GM19099 (cell line): ENCODE measurements at regions not wholly inside any gene's neighbourhood (a gene's known extent, or its start where the extent isn't known, plus 50 kb on each side); places are given as distances from the start of the nearest gene placed in this dataset.

Experiments
- POLR2A ChIP-seq: IDR thresholded peaks from 3 replicates; pipeline ENCODE4 v1.6.1; 2011; ENCODE audit warnings: low read depth; ENCODE audit not compliant: insufficient read length; ENCODE audit errors: extremely low read depth

DNA sequence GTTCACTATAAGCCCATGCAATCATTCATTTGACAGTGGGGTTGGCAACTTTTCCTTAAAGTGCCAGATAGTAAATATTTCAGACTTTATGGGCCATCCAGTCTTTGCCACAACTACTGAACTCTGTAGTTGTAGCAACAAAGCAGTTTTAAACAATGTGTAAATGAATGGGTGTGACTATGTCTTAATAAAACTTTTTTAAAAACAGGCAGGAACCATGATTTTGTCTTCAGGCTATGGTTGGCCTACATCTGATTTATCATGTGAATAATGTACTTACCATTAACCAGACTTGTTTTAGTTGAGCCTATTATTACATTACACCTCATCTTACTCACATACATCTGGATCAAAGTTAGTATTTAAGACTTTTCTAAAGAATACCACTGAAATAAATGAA is 361.6 kb downstream of the GABRG2 start:
- no peak for TF ChIP-seq POLR2A

DNA sequence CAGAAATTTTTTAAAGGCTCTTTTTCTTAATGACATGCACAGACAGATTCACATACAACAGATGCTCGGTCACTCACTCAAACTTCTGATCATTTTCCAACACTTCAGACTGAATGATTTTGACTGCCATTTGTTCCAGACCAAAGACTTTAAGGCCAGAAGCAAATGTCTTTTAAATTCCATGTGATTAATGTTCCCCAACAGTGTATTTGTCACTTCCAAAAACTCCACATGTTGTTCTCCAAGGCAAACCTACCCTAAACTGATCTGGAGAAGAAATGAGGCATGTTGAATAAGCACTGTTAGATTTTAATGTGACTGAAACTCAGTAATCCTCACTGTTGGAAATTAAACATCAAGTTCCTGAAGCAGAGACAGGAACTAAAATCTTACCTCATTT is 366.7 kb downstream of the GABRG2 start:
- TF ChIP-seq POLR2A, result no peak

DNA sequence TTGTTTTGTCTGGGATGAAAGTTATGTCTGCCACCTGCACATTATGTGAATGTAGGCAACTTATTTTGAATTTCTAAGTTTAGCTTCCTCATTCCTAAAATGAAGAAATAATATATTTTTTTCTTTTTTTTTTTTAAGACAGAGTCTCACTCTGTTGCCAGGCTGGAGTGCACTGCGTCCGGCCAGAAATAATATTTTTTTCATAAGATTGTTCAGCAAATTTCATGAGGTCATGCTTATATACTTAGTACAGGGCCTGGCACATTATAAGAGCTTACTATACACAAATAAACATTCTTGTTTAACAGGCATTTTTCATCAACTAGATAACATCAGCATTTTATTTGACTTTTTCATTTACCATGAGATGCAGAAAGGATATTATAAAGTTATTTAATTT is 368.5 kb downstream of the GABRG2 start:
- TF ChIP-seq POLR2A, result no peak

DNA sequence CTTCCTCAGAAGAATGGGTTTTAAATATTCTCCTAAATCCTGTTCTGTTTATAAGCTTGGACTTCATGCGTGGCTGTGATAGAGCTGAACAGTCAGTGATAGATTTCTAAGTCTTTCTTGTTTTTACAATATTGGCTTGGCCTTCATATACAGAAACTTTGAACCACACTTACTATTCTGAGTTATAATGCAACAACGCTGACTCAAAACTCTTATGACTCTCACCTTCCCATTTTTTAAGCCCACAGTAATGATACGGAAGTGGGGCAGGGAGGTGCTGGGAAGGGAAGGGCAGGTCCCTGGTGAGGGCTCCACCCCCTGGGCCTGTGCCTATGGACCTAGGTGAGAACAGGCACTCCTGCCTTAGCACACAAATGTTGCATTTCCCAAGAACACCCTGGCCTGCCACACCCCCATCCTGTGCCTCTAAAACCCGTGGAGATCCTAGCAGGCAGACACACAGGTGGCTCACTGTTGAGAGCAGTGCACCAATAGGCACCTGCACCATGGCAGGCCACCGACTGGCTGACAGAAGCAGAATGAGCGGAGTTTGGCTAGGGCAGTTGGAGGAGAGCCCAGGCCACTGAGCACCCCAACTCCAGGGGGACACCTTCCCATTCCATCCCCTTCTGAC is 376.7 kb downstream of the GABRG2 start:
- no peak for TF ChIP-seq POLR2A

DNA sequence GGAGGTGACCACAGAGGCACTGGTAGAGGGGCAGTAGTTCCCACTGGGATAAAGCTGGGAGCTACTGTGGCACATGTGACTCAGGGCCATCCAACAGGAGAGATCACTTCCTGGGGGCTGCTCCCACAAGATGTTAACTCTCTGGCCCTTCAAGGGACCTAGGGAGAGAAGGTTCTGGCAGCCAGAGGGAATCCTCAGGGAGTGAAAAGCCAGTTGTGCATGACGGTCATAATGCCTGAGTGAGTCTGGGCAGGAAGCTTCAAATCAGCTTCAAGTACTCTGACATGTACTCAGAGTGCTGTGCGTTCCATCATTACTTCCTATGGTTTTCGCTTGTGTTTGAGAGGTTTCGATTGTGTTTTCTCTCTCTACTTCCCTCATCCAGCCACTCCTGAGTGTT is 388.5 kb downstream of the GABRG2 start:
- no peak for TF ChIP-seq POLR2A

- TF ChIP-seq POLR2A, result no peak
Measured at GRCh38 chr5:162466011-162466410, 398.4 kb downstream of the GABRG2 start.

- no peak for TF ChIP-seq POLR2A
Measured at GRCh38 chr5:162473041-162473714, 405.6 kb downstream of the GABRG2 start.

DNA sequence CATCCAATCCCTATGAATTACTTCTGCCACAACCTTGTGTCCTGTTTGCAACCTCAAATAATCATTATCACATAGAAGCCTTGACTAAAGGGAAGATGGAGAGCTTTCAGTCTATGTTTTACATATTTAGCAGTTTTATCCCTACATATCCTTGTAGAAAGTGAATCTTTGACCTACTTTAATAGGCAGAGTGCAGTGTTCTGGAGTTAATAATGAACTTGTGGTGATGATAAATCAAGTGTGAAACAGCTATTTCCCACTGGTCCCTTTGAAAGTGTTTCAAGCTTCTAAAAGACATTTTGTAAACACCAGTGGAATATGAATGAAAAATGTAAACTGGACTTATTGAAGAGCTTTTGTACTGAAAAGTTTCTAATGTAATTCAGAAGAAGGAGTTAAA is 406.7 kb downstream of the GABRG2 start:
- TF ChIP-seq POLR2A, result no peak

DNA sequence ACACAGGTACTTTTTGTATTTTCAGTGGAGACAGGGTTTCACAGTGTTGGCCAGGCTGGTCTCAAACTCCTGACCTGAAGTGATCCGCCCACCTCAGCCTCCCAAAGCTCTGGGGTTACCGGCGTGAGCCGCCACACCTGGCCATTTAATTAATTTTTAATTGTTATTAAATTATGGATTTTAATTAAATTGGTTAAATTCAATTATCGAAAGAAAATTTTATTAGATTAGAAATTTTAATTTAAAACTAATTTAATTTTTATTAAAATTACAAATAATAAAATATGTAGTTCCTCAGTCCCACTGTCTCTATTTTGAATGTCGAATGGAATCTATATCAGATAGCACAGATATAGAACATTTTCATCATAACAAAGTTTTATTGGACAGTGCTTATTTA is 416.5 kb downstream of the GABRG2 start:
- TF ChIP-seq POLR2A, result no peak

DNA sequence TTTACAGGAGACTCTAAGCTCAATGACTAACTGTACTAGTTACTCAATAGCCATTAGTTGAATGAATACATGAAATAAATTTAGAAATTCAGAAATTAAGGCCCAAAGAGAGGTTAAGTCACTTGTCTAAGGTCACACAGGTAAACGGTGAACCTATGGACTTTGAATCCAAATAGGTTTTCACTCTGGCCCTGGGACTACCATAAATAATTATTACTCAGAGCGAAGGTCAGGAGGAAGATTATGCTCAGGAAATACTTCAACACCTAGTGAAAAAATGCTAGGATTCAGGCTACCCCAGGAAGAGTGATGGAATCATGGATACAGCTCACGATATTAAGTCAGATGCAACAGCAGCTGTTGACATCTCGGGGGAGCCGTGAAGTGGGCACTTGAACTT is 417.4 kb downstream of the GABRG2 start:
- no peak for TF ChIP-seq POLR2A

- TF ChIP-seq POLR2A, result no peak
Measured at GRCh38 chr5:162485666-162486292, 418.2 kb downstream of the GABRG2 start.

DNA sequence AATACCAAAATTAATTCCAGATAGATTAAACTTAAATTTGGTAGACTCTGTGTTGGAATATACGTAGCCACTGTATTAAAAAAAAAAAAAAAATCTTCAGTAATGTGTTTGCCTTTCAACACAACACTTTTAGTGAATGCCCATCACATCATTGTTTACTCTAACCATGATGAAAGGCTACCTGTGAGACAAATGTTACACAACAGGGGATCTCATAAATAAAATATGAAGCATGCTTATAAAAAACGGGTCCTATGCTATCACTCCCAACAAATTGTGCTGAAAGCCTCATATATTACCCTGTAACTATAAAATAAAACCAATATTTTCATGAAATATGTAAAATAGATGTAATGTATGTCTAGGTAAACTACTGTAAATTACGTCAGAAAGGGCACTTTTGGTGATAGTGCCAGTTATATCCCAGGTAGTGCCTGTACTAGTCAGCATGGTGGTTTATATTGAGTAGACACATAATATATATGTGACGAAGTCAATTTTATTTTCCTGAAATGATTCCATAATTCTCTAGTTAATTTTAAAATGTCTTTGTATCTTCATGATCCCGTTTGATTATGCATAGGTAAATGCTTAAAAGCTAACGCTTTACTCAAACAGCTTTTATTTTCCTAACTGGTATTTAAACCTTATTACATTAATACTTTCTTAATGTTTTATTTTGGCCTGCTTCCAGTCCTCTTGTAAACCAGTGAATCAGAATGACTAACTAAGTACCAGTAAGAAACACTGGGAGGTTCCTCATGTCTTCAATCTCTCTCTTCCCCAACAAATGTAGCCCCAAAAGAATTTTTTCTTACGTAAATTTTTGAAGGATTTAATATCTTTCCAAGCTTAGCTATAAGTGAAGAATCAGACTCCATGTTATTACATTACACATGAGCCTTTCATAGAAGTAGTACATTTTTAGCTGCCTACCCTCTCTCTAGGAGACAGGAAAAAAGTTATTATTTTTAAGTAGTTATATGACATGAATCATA is 420.3 kb downstream of the GABRG2 start:
- TF ChIP-seq POLR2A, result no peak

DNA sequence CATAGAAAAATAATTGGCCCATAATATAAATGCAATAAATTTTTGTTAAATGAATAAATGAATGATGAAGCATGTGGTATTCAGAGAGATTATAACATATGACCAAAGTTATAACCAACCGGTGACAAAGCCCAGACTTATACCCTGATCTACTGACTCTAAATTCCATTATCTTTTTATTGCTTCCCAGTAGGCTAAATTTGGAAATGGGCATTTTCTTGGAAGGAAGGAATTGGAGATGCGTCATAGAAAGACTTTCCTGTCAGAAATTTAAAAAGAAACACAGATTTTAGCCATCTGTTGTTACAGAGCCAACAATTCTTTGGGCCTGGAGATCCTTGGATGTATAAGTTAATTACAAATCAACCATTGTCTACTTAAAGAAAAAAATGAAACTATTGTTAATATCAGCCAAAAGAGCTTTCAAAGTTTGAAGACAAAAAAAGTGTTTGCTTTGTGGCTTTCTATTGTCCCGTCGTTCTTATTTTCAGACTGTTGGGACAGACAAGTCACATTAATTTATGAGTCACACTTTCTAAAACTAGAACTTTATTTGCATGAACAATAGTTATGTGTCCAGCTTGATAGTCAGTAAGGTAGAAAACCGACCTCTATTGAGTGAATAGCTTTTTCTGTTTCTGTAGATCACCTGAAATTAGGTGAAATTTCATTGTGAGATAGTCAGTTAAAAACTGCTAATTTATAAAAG is 428.7 kb downstream of the GABRG2 start:
- no peak for TF ChIP-seq POLR2A

DNA sequence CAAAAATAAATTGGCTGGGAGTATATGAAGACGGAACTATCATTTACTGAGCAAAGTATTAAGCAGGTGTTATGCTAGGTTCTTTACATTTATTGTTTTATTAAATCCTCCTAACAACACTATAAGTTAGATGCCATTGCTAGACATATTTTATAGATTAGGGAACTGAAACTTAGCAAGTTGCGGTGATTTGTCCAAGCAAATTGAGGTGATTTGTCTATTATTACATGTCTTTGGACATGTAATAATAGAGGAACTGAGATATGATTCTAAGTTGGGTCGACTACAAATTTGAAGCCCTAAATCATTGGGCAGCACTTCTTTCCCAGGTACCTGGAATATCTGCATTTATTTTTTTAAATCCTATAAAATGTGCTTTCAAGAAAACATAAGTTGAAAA is 429.9 kb downstream of the GABRG2 start:
- no peak for TF ChIP-seq POLR2A
